ENCODE measurements at regions not wholly inside any gene's neighbourhood (a gene's known extent, or its start where the extent isn't known, plus 50 kb on each side); places are given as distances from the start of the nearest gene placed in this dataset.

GRCh38 chr21:21605521-21605920 lies 607.3 kb downstream of the NCAM2 start:
- no peak for ATAC-seq (ENCODE audit: low FRiP score in 2 of 2)
- TF ChIP-seq EP300 (IDR thresholded peaks at IDR 0.05) (no peak), POLR2A (IDR thresholded peaks at IDR 0.05) (no peak), POLR2AphosphoS5 (IDR thresholded peaks at IDR 0.05) (no peak)
- H3K9me3 ChIP-seq, result no peaks in the 10 kb centered on the region
- H3K4me3 ChIP-seq, result no peak overlapping the region
- no peak for DNase-seq
- no peaks in the 10 kb centered on the region for H3K36me3 ChIP-seq
- no peaks in the 10 kb centered on the region for H3K4me1 ChIP-seq
- no peak overlapping the region for H3K27ac ChIP-seq
- no peaks in the 10 kb centered on the region for H3K27me3 ChIP-seq

- no peak overlapping the region for H3K27ac ChIP-seq
- H3K36me3 ChIP-seq, result no peaks in the 10 kb centered on the region
- WGBS, 2 donors, result 76 to 88% methylated on average over 2 of the region's 2 CpGs
- no peaks in the 10 kb centered on the region for H3K4me1 ChIP-seq
- H3K9me3 ChIP-seq, result no peaks in the 10 kb centered on the region
- no peak overlapping the region for H3K4me3 ChIP-seq
- no peak for ATAC-seq (ENCODE audit: low FRiP score in 2 of 2)
- no peak for TF ChIP-seq EP300 (IDR thresholded peaks at IDR 0.05)
- TF ChIP-seq POLR2A (IDR thresholded peaks at IDR 0.05), result no peak
- TF ChIP-seq POLR2AphosphoS5 (IDR thresholded peaks at IDR 0.05), result no peak
- no peak for TF ChIP-seq CTCF (IDR thresholded peaks at IDR 0.05)
- no peak for DNase-seq
- H3K27me3 ChIP-seq, result no peaks in the 10 kb centered on the region
Measured at GRCh38 chr21:21606041-21606440, 607.8 kb downstream of the NCAM2 start.

DNA sequence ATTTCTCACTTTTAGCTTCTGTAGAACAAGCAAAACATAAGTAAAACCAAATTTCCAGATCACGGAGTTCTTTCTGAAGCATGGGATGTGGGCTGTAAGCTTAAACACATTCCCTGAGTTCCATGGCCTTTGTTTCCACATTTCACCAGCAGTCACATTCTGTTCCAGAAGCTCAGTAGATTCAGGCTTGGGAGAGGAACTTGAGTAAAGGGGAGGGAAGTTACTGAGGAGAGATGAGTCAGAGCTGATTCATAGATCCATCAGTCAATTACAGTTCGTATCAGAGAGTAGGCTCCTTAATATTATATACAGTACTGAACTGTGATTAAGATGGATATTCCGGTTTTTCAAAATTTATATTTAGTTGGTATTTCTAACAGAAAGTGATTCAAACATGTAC lies 614.3 kb downstream of the NCAM2 start:
- 66 to 79% methylated on average over 3 of the region's 3 CpGs for WGBS, 2 donors
- Histone ChIP-seq H3K36me3 (no peaks in the 10 kb centered on the region), H3K27ac (no peak overlapping the region), H3K4me3 (no peak overlapping the region), H3K9me3 (no peaks in the 10 kb centered on the region), H3K27me3 (no peaks in the 10 kb centered on the region), H3K4me1 (no peaks in the 10 kb centered on the region)
- ATAC-seq (ENCODE audit: low FRiP score in 2 of 2) (peak in 1 of 2 donors; percentile 61), DNase-seq (no peak)
- TF ChIP-seq CTCF (IDR thresholded peaks at IDR 0.05) (no peak), POLR2A (IDR thresholded peaks at IDR 0.05) (no peak), POLR2AphosphoS5 (IDR thresholded peaks at IDR 0.05) (peak in 1 of 2 donors; percentile 33), EP300 (IDR thresholded peaks at IDR 0.05) (peak in 1 of 4 donors; percentile 23)

- H3K27ac ChIP-seq, result no peak overlapping the region
- H3K4me1 ChIP-seq, result no peaks in the 10 kb centered on the region
- H3K9me3 ChIP-seq, result no peaks in the 10 kb centered on the region
- DNase-seq, result no peak
- TF ChIP-seq POLR2A (IDR thresholded peaks at IDR 0.05), result no peak
- no peak for TF ChIP-seq CTCF (IDR thresholded peaks at IDR 0.05)
- no peak for TF ChIP-seq POLR2AphosphoS5 (IDR thresholded peaks at IDR 0.05)
- TF ChIP-seq EP300 (IDR thresholded peaks at IDR 0.05), result no peak
- no peaks in the 10 kb centered on the region for H3K36me3 ChIP-seq
- WGBS, 2 donors, result 61 to 77% methylated on average over 3 of the region's 3 CpGs
- ATAC-seq (ENCODE audit: low FRiP score in 2 of 2), result no peak
- no peak overlapping the region for H3K4me3 ChIP-seq
- H3K27me3 ChIP-seq, result no peaks in the 10 kb centered on the region
Measured at GRCh38 chr21:21614966-21615365, 616.8 kb downstream of the NCAM2 start.

DNA sequence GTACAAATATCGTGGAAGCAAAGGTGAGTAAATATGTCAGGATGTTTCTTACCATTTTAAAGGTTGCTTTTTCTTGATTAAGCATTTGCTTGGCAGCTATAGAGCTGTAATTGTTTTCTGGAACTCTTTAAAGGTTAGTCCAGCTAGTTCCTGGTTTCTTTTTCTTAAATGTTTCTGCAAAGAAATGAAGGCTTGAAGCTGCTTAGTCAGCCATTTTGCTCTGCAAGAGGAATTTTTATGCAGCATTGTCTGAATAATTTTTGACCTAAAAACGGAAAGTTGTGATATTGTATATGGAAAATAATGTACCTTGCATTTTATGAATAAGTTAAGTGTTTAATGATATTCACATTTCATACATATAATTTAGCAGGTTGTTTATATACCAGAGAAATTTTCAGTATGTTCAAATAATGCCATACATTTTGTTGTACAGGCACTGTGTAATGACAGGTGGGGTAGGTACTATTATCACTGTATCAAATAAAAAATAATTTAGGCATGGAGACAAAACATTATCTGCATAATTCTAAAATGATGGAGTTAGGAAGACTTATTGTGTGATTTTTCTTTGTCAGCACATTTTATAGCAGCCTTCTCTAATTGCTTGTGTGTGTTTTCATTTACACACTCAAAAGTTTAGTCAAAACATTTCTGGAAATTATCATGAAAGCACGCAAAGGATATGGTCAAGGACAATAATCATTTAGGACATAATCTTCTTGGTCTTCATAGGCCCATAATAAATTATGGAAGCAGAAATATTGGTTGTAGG lies 624.4 kb downstream of the NCAM2 start:
- WGBS, 2 donors, result 68 to 73% methylated on average over 3 of the region's 3 CpGs

More for the DNA sequence above, 624.4 kb downstream of the NCAM2 start:
- no peak for TF ChIP-seq CTCF (IDR thresholded peaks at IDR 0.05)
- TF ChIP-seq POLR2AphosphoS5 (IDR thresholded peaks at IDR 0.05), result no peak
- no peak for TF ChIP-seq POLR2A (IDR thresholded peaks at IDR 0.05)
- TF ChIP-seq EP300 (IDR thresholded peaks at IDR 0.05), result no peak
- ATAC-seq (ENCODE audit: low FRiP score in 2 of 2), result no peak
- H3K27me3 ChIP-seq, result no peaks in the 10 kb centered on the region
- H3K4me3 ChIP-seq, result no peak overlapping the region
- H3K36me3 ChIP-seq, result no peaks in the 10 kb centered on the region
- no peak for DNase-seq
- no peaks in the 10 kb centered on the region for H3K9me3 ChIP-seq
- H3K4me1 ChIP-seq, result no peaks in the 10 kb centered on the region
- H3K27ac ChIP-seq, result no peak overlapping the region

Measured in upper lobe of left lung (tissue), 6 donors.